Mucosa of gallbladder (tissue), 1 donor: ENCODE measurements at regions not wholly inside any gene's neighbourhood (a gene's known extent, or its start where the extent isn't known, plus 50 kb on each side); places are given as distances from the start of the nearest gene placed in this dataset.

Experiments used
- DNase-seq: peaks from one replicate; pipeline ENCODE4 v3.0.0-alpha.2; 2020; ENCODE audit warnings: low spot score
- donor health status: DM: no; HTN: no; CAD: no.

- no peak for DNase-seq
Measured at GRCh38 chr11:79694368-79694767, 253.5 kb upstream of the TENM4 start.

- DNase-seq = no peak
Measured at GRCh38 chr11:79691445-79691844, 250.6 kb upstream of the TENM4 start.

GRCh38 chr11:79686703-79687419 lies 246.0 kb upstream of the TENM4 start:
- no peak for DNase-seq

GRCh38 chr11:79683930-79684329 lies 243.1 kb upstream of the TENM4 start:
- no peak for DNase-seq

- DNase-seq = no peak
Measured at GRCh38 chr11:79678780-79679452, 238.1 kb upstream of the TENM4 start.

GRCh38 chr11:79676396-79676795 lies 235.6 kb upstream of the TENM4 start:
- no peak for DNase-seq

GRCh38 chr11:79675081-79675480 lies 234.3 kb upstream of the TENM4 start:
- DNase-seq = no peak

- DNase-seq = no peak
Measured at GRCh38 chr11:79672786-79673185, 232.0 kb upstream of the TENM4 start.

- no peak for DNase-seq
Measured at GRCh38 chr11:79671401-79671800, 230.6 kb upstream of the TENM4 start.

GRCh38 chr11:79670882-79671281 lies 230.1 kb upstream of the TENM4 start:
- DNase-seq = no peak

GRCh38 chr11:79668575-79668974 lies 227.7 kb upstream of the TENM4 start:
- DNase-seq = no peak

GRCh38 chr11:79667380-79667779 lies 226.6 kb upstream of the TENM4 start:
- no peak for DNase-seq

GRCh38 chr11:79663017-79663416 lies 222.2 kb upstream of the TENM4 start:
- DNase-seq = no peak

GRCh38 chr11:79661373-79661772 lies 220.5 kb upstream of the TENM4 start:
- DNase-seq = no peak

GRCh38 chr11:79648766-79649520 lies 208.1 kb upstream of the TENM4 start:
- no peak for DNase-seq

GRCh38 chr11:79637219-79637618 lies 196.4 kb upstream of the TENM4 start:
- DNase-seq = no peak

- DNase-seq = no peak
Measured at GRCh38 chr11:79634905-79635304, 194.1 kb upstream of the TENM4 start.

GRCh38 chr11:79627281-79627680 lies 186.5 kb upstream of the TENM4 start:
- no peak for DNase-seq

- DNase-seq = no peak
Measured at GRCh38 chr11:79626135-79627075, 185.6 kb upstream of the TENM4 start.

- no peak for DNase-seq
Measured at GRCh38 chr11:79623375-79623774, 182.5 kb upstream of the TENM4 start.

- DNase-seq = no peak
Measured at GRCh38 chr11:79617561-79617960, 176.7 kb upstream of the TENM4 start.

- no peak for DNase-seq
Measured at GRCh38 chr11:79616392-79616851, 175.6 kb upstream of the TENM4 start.
